ENCODE measurements at regions not wholly inside any gene's neighbourhood (a gene's known extent, or its start where the extent isn't known, plus 50 kb on each side); places are given as distances from the start of the nearest gene placed in this dataset.
"Not testable (repeated sequence)": the region's sequence is repeated elsewhere in the genome, so short reads cannot be mapped to it uniquely, and the experiment has no call there.

- TF ChIP-seq TBL1XR1 (IDR thresholded peaks at IDR 0.05; ENCODE audit: borderline replicate concordance, low read length, partially characterized antibody); PCBP1 (IDR thresholded peaks at IDR 0.05; ENCODE audit: borderline replicate concordance, low read depth, low read length); GTF3A (CRISPR knock-in tag; conservative IDR thresholded peaks at IDR 0.05): not testable (repeated sequence)
- TF ChIP-seq, protein P1, sequence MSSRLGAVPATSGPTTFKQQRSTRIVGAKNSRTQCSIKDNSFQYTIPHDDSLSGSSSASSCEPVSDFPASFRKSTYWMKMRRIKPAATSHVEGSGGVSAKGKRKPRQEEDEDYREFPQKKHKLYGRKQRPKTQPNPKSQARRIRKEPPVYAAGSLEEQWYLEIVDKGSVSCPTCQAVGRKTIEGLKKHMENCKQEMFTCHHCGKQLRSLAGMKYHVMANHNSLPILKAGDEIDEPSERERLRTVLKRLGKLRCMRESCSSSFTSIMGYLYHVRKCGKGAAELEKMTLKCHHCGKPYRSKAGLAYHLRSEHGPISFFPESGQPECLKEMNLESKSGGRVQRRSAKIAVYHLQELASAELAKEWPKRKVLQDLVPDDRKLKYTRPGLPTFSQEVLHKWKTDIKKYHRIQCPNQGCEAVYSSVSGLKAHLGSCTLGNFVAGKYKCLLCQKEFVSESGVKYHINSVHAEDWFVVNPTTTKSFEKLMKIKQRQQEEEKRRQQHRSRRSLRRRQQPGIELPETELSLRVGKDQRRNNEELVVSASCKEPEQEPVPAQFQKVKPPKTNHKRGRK (CRISPR knock-in tag; IDR thresholded peaks at IDR 0.05), result not testable (repeated sequence)
- TF ChIP-seq, protein P2, sequence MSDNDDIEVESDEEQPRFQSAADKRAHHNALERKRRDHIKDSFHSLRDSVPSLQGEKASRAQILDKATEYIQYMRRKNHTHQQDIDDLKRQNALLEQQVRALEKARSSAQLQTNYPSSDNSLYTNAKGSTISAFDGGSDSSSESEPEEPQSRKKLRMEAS (IDR thresholded peaks at IDR 0.05), result not testable (repeated sequence)
Measured at GRCh38 chr6:10074726-10075125, 340.1 kb downstream of the TFAP2A start.

Measured in HepG2 (cell line).